Gastrocnemius medialis (tissue), 4 donors: ENCODE measurements at regions not wholly inside any gene's neighbourhood (a gene's known extent, or its start where the extent isn't known, plus 50 kb on each side); places are given as distances from the start of the nearest gene placed in this dataset.

Source experiments
- ATAC-seq, 2 donors: fragments of 150-250 bp; one replicate each; pipeline ENCODE4 v1.9.1; 2016
- DNase-seq, 2 donors: peaks; one replicate each; pipeline ENCODE4 v3.0.0-alpha.2; 2019
- H3K27ac ChIP-seq, 4 donors: fragments of 200-600 bp; sonication (generic); 1 replicate in 1 of 4; 2 replicates in 3 of 4; pipeline ENCODE4 v1.5.1; 2016 to 2018; ENCODE audit warnings: mild to moderate bottlenecking in 2 of 4, moderate library complexity in 1 of 4
- H3K27me3 ChIP-seq, 3 donors: fragments of 200-600 bp; sonication (generic) in 2 of 3; 1 replicate in 1 of 3; 2 replicates in 2 of 3; pipeline versions ENCODE4 v1.5.1 to v1.6.0; 2016 to 2019; ENCODE audit warnings: mild to moderate bottlenecking in 1 of 3, moderate library complexity in 1 of 3
- H3K36me3 ChIP-seq, 2 donors: fragments of 200-600 bp; sonication (generic) in 1 of 2; one replicate each; pipeline ENCODE4 v1.5.1; 2017 to 2018
- H3K4me1 ChIP-seq, 2 donors: fragments of 200-600 bp; sonication (generic) in 1 of 2; one replicate each; pipeline ENCODE4 v1.5.1; 2016 to 2017; ENCODE audit warnings: mild to moderate bottlenecking in 2 of 2
- H3K4me3 ChIP-seq, 4 donors: fragments of 200-600 bp; sonication (generic) in 3 of 4; 1 replicate in 1 of 4; 2 replicates in 3 of 4; pipeline ENCODE4 v1.5.1; 2016 to 2019; ENCODE audit warnings: mild to moderate bottlenecking in 2 of 4
- H3K9me3 ChIP-seq, 3 donors: fragments of 200-600 bp; sonication (generic) in 2 of 3; 1 replicate in 1 of 3; 2 replicates in 2 of 3; pipeline ENCODE4 v1.5.1; 2016 to 2019
- CTCF ChIP-seq, 5 experiments: fragments of 450-650 bp in 3 of 5; fragments of 200-600 bp in 2 of 5; sonication (generic) in 2 of 5; IDR thresholded peaks in 4 of 5; conservative IDR thresholded peaks in 1 of 5; 1 replicate in 4 of 5; 2 replicates in 1 of 5; pipeline ENCODE4 v1.5.1; 2016 to 2019; ENCODE audit warnings: antibody characterized with exemption in 5 of 5, mild to moderate bottlenecking in 3 of 5, moderate library complexity in 3 of 5
- POLR2A ChIP-seq, 2 donors: fragments of 450-650 bp; IDR thresholded peaks; one replicate each; pipeline ENCODE4 v1.6.1; 2017; ENCODE audit warnings: antibody characterized with exemption in 2 of 2, mild to moderate bottlenecking in 2 of 2, moderate library complexity in 2 of 2
- in situ Hi-C, 4 donors: fragments of 200-750 bp; cut with MboI; loops; one replicate each; pipeline versions ENCODE4 v1.15.0 to v1.8.0; 2017; ENCODE audit warnings: low sequenced_read_pairs in 4 of 4
- intact Hi-C: fragments of 100-400 bp; cut with DNase I; formaldehyde crosslinking; loops from one replicate; pipeline ENCODE4 v1.15.1; 2023; ENCODE audit warnings: low total_unique reads

- TF ChIP-seq POLR2A (IDR thresholded peaks at IDR 0.05) (no peak), CTCF (IDR thresholded peaks at IDR 0.05 in 4 of 5, conservative IDR thresholded peaks at IDR 0.05 in 1 of 5) (no peak)
- no peak overlapping the region for H3K4me3 ChIP-seq
- intact Hi-C loops = no loop called here
- ATAC-seq (peak in 1 of 2 donors; percentile 13), DNase-seq (no peak)
- peaks cover 8 to 20% of the 10 kb centered on the region in 2 donors for H3K4me1 ChIP-seq
- no peaks in the 10 kb centered on the region for H3K9me3 ChIP-seq
- H3K36me3 ChIP-seq = no peaks in the 10 kb centered on the region
- in situ Hi-C loops = no loop called here
- no peaks in the 10 kb centered on the region for H3K27me3 ChIP-seq
- peak overlapping the region in 1 of 4 donors; percentile 46 for H3K27ac ChIP-seq
Measured at GRCh38 chr10:31152421-31153135, 120.9 kb upstream of the ZNF438 start.

GRCh38 chr10:31153161-31153560, 121.5 kb upstream of the ZNF438 start:
- Histone ChIP-seq H3K4me3 (no peak overlapping the region), H3K36me3 (no peaks in the 10 kb centered on the region), H3K4me1 (peaks cover 13 to 25% of the 10 kb centered on the region in 2 donors), H3K27me3 (no peaks in the 10 kb centered on the region), H3K9me3 (no peaks in the 10 kb centered on the region), H3K27ac (peak overlapping the region in 1 of 4 donors; percentile 46)
- TF ChIP-seq CTCF (IDR thresholded peaks at IDR 0.05 in 4 of 5, conservative IDR thresholded peaks at IDR 0.05 in 1 of 5) (no peak), POLR2A (IDR thresholded peaks at IDR 0.05) (no peak)
- in situ Hi-C loops = no loop called here
- intact Hi-C loops = no loop called here
- no peak for DNase-seq
- no peak for ATAC-seq

GRCh38 chr10:31153692-31154091, 122.0 kb upstream of the ZNF438 start:
- intact Hi-C loops = no loop called here
- TF ChIP-seq POLR2A (IDR thresholded peaks at IDR 0.05) = no peak
- TF ChIP-seq CTCF (IDR thresholded peaks at IDR 0.05 in 4 of 5, conservative IDR thresholded peaks at IDR 0.05 in 1 of 5) = no peak
- H3K27ac ChIP-seq = peak overlapping the region in 1 of 4 donors; percentile 46
- H3K27me3 ChIP-seq = no peaks in the 10 kb centered on the region
- DNase-seq (no peak), ATAC-seq (no peak)
- no peak overlapping the region for H3K4me3 ChIP-seq
- H3K9me3 ChIP-seq = no peaks in the 10 kb centered on the region
- H3K4me1 ChIP-seq = peaks cover 13 to 25% of the 10 kb centered on the region in 2 donors
- in situ Hi-C loops = no loop called here
- H3K36me3 ChIP-seq = no peaks in the 10 kb centered on the region

DNA sequence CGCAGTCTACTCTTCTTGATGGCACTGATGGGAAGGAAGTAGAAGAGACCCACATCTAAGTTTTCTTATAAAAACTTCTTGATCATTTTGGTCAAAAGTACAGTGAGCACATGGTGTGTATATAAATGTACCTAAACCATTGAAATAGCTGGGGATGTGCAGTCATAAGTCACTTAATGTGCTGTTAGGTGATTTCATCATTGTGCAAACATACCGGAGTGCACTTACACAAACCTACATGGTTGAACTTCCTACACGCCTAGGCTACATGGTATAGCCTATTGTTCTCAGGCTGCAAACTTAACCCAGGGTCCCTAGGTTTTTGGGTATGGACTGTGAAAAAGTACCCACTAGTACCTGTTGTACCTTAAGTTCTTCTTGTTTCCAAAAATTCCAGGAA, 123.3 kb upstream of the ZNF438 start:
- no peak overlapping the region for H3K4me3 ChIP-seq
- H3K4me1 ChIP-seq = peaks cover 13 to 25% of the 10 kb centered on the region in 2 donors
- H3K27me3 ChIP-seq = no peaks in the 10 kb centered on the region
- no peak overlapping the region for H3K27ac ChIP-seq
- peaks cover 0 to 5% (median 0%) of the 10 kb centered on the region in 3 donors for H3K9me3 ChIP-seq
- intact Hi-C loops = no loop called here
- H3K36me3 ChIP-seq = no peaks in the 10 kb centered on the region
- TF ChIP-seq CTCF (IDR thresholded peaks at IDR 0.05 in 4 of 5, conservative IDR thresholded peaks at IDR 0.05 in 1 of 5) (no peak), POLR2A (IDR thresholded peaks at IDR 0.05) (no peak)
- ATAC-seq (no peak), DNase-seq (no peak)
- in situ Hi-C loops = no loop called here
